ENCODE measurements at regions not wholly inside any gene's neighbourhood (a gene's known extent, or its start where the extent isn't known, plus 50 kb on each side); places are given as distances from the start of the nearest gene placed in this dataset.
"Not testable (repeated sequence)": the region's sequence is repeated elsewhere in the genome, so short reads cannot be mapped to it uniquely, and the experiment has no call there.

DNA sequence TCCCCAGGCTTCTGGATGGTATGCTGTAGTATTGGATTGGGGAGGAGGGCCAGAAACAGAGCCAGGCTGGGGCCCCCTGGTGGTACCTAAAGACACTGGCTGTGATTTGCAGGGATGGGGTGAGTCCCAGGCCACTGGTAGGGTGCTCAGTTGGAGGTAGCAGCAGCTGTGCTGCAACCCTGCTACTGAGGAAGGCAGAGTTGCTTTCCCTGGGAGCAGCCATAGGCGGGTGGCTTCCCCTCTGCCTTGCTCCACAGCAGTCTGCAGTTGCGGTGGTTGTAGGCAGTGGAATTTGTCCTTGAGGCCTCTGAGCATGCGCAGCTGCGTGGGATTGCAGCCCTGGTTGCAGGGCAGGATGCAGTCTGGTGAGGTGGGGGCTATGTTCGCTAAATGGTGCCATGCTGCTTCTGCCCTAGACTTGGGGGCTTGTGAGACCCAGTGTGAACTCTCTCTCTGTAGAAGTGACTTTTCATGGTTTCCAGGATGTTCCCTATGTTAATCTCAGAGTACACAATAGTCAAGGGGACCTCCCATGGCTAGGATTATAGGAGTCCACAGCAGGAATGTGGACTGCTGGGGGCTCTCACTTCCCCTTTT, 443.5 kb downstream of the XIRP2 start:
- DNase-seq (ENCODE audit: insufficient read length, low spot score) (no peak), FAIRE-seq (no peak)

GRCh38 chr2:167328808-167329207, 440.5 kb downstream of the XIRP2 start:
- DNase-seq (ENCODE audit: insufficient read length, low spot score); FAIRE-seq: not testable (repeated sequence)

DNA sequence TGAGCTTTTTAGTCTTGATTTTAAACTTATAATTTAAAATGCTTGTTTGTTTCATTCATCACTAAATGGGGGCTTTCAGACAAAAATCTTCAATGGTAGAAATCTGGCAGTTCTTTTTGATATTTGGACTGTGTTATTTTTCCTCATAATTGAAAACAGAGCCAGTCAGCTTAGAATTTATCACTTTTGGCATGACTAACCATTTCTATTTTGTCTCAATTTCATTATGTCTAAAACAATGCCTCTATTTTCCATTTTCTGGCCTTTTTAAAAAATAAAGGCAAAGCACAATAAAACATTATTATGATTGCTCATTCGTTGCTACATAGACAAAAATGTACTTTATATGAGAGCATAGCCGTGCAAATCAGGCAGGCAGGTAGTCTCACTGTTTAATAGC, 434.5 kb downstream of the XIRP2 start:
- no peak for FAIRE-seq
- no peak for DNase-seq (ENCODE audit: insufficient read length, low spot score)

DNA sequence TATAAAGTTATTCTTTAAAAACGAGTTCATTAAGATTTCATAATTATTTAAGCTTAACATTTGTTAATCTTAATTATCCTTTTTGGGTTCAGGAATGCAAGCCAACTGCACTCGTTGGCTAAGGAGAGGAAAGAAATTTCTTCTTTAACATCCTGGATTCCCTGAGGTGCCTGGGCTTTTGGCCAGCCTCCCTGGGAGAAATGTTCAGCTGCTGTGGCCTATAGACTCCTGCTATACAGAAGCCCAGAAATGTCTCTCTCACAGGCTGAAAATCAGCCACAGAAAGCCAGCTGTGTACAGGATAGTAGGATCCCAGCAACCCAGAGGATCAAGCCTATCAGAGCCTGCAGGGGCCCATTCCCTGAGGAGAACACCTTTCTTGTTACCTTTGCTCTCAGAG, 430.3 kb downstream of the XIRP2 start:
- FAIRE-seq: no peak
- DNase-seq (ENCODE audit: insufficient read length, low spot score): no peak

DNA sequence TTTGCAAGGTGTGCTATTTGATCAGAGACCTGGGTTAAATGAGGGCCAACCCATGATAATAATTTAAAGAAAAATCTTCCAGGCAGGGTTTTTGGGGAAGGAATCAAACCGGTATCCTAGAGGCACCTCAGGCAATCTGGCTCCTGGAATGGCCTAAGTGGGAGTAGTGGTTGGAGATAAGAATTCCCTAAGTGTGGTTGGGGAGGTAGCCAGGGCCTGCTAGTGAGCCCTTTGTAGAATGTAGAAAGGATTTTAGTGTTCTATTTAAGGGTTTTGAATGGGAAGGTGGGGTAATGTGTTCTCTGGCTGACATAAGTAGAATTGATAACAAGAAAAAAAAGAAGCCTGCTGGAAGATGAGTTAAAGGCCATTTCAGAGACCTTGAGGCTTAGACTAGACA, 422.2 kb downstream of the XIRP2 start:
- no peak for DNase-seq (ENCODE audit: insufficient read length, low spot score)
- FAIRE-seq: no peak

Measured in GM19239 (cell line).